ENCODE measurements at regions not wholly inside any gene's neighbourhood (a gene's known extent, or its start where the extent isn't known, plus 50 kb on each side); places are given as distances from the start of the nearest gene placed in this dataset.

- TF ChIP-seq CTCF (IDR thresholded peaks at IDR 0.05) (no peak), POLR2A (IDR thresholded peaks at IDR 0.05) (no peak)
Measured at GRCh38 chr3:64958199-64958843, 270.5 kb upstream of the ADAMTS9 start.

Data from gastroesophageal sphincter (tissue), 3 donors.